ENCODE measurements at regions not wholly inside any gene's neighbourhood (a gene's known extent, or its start where the extent isn't known, plus 50 kb on each side); places are given as distances from the start of the nearest gene placed in this dataset.

GRCh38 chr22:27679693-27680488 lies 121.7 kb downstream of the MN1 start:
- DNase-seq = no peak

- DNase-seq = no peak
These were observed 120.9 kb downstream of the MN1 start for GRCh38 chr22:27680636-27681035.

- no peak for DNase-seq
These were observed 120.5 kb downstream of the MN1 start for GRCh38 chr22:27681037-27681436.

GRCh38 chr22:27682437-27682836 lies 119.1 kb downstream of the MN1 start:
- DNase-seq = no peak

- DNase-seq = no peak
These were observed 116.7 kb downstream of the MN1 start for GRCh38 chr22:27684901-27685300.

GRCh38 chr22:27685515-27685914 lies 116.0 kb downstream of the MN1 start:
- no peak for DNase-seq

GRCh38 chr22:27685970-27686369 lies 115.6 kb downstream of the MN1 start:
- no peak for DNase-seq

GRCh38 chr22:27686534-27686933 lies 115.0 kb downstream of the MN1 start:
- DNase-seq = no peak

- no peak for DNase-seq
These were observed 113.5 kb downstream of the MN1 start for GRCh38 chr22:27687984-27688545.

GRCh38 chr22:27689664-27690063 lies 111.9 kb downstream of the MN1 start:
- no peak for DNase-seq

- DNase-seq = no peak
These were observed 111.0 kb downstream of the MN1 start for GRCh38 chr22:27690599-27690998.

- DNase-seq = no peak
These were observed 109.3 kb downstream of the MN1 start for GRCh38 chr22:27692243-27692642.

- no peak for DNase-seq
These were observed 105.6 kb downstream of the MN1 start for GRCh38 chr22:27695925-27696324.

- DNase-seq = no peak
These were observed 103.7 kb downstream of the MN1 start for GRCh38 chr22:27697888-27698287.

Data from activated CD4-positive, alpha-beta T cell treated with anti-CD3 and anti-CD28 coated beads, Interleukin-2, Interleukin-6, amounts not matched to agents 100 ng/mL and 50 ng/mL, durations not matched to agents 16 hours and 8 hours (primary cell).